PC-9 (cell line): ENCODE measurements at regions not wholly inside any gene's neighbourhood (a gene's known extent, or its start where the extent isn't known, plus 50 kb on each side); places are given as distances from the start of the nearest gene placed in this dataset.

ENCODE experiments used
- BruUV-seq: library from RNA; stranded (reverse); fragments of 400-500 nt; replicated peaks from 2 replicates; lab custom pipeline; 2021; lab: Mats Ljungman, UMichigan
- CTCF ChIA-PET: fragments of 300-600 bp; sonication (Branson Sonifier 250); formaldehyde crosslinking; loops from one replicate; lab custom pipeline; 2022; ENCODE audit warnings: antibody characterized with exemption; lab: Charles Lee
- POLR2A ChIA-PET: fragments of 300-600 bp; sonication (Branson Sonifier 250); formaldehyde crosslinking; loops from one replicate; lab custom pipeline; 2022; ENCODE audit warnings: antibody characterized with exemption; ENCODE audit not compliant: unreplicated experiment; lab: Charles Lee
- DNase-seq, 2 experiments: peaks; one replicate each; pipeline versions ENCODE4 v3.0.0 to v3.0.0-alpha.2; 2015 to 2022; ENCODE audit warnings: mixed read lengths in 1 of 2
- H2AFZ ChIP-seq: fragments of 200-600 bp; sonication (generic); 2 replicates; pipeline ENCODE4 v1.8.1; 2017; ENCODE audit warnings: antibody characterized with exemption
- H3F3A ChIP-seq: fragments of 200-600 bp; sonication (generic); 2 replicates; pipeline ENCODE4 v1.8.1; 2017; ENCODE audit warnings: antibody characterized with exemption, mild to moderate bottlenecking, low read depth; ENCODE audit not compliant: insufficient read depth
- H3K27ac ChIP-seq: fragments of 200-600 bp; sonication (generic); 2 replicates; pipeline ENCODE4 v1.6.1; 2016; ENCODE audit warnings: mixed run types
- H3K27me3 ChIP-seq: fragments of 200-600 bp; sonication (generic); 2 replicates; pipeline ENCODE4 v1.6.1; 2016; ENCODE audit warnings: low read depth, mixed run types; ENCODE audit not compliant: insufficient read depth
- H3K36me3 ChIP-seq: fragments of 200-600 bp; sonication (generic); 2 replicates; pipeline ENCODE4 v1.6.1; 2016; ENCODE audit warnings: low read depth, mixed run types
- H3K4me1 ChIP-seq: fragments of 200-600 bp; sonication (generic); replicated peaks from 2 replicates; pipeline ENCODE4 v1.6.1; 2016; ENCODE audit warnings: mixed run types; ENCODE audit not compliant: insufficient read depth
- H3K4me2 ChIP-seq: fragments of 200-600 bp; sonication (generic); 2 replicates; pipeline ENCODE4 v1.6.1; 2017; ENCODE audit warnings: mixed run types
- H3K4me3 ChIP-seq: fragments of 200-600 bp; sonication (generic); 2 replicates; pipeline ENCODE4 v1.6.1; 2016; ENCODE audit warnings: mixed run types
- H3K79me2 ChIP-seq: fragments of 200-600 bp; sonication (generic); 2 replicates; pipeline ENCODE4 v1.6.1; 2017; ENCODE audit warnings: low read depth, mixed run types
- H3K9me2 ChIP-seq: fragments of 200-600 bp; sonication (generic); 2 replicates; pipeline ENCODE4 v1.8.1; 2017; ENCODE audit warnings: mild to moderate bottlenecking; ENCODE audit not compliant: insufficient read depth
- H3K9me3 ChIP-seq: fragments of 200-600 bp; sonication (generic); 2 replicates; pipeline ENCODE4 v1.8.1; 2016; ENCODE audit warnings: low read depth; ENCODE audit not compliant: insufficient read depth
- H4K20me1 ChIP-seq: fragments of 200-600 bp; sonication (generic); 2 replicates; pipeline ENCODE4 v1.8.1; 2017; ENCODE audit not compliant: insufficient read depth
- EZH2 ChIP-seq: fragments of 200-600 bp; sonication (generic); IDR thresholded peaks from 2 replicates; pipeline ENCODE4 v1.8.0; 2017; ENCODE audit warnings: antibody characterized with exemption, low read depth
- intact Hi-C: fragments of 100-400 bp; cut with micrococcal nuclease; formaldehyde crosslinking; loops from one replicate; pipeline ENCODE4 v1.10.0; 2022; ENCODE audit not compliant: unreplicated experiment
- TF ChIP-seq, protein P1 (sequence below): fragments of 200-600 bp; sonication (generic); conservative IDR thresholded peaks from 2 replicates; pipeline ENCODE4 v1.6.1; 2017; ENCODE audit warnings: mixed run types, antibody characterized with exemption, mild to moderate bottlenecking, moderate library complexity

GRCh38 chr4:10298681-10299080 is 158.5 kb downstream of the ZNF518B start:
- Histone ChIP-seq H3K79me2 (no peaks in the 10 kb centered on the region), H3K9me2 (no peaks in the 10 kb centered on the region), H3K4me3 (no peak overlapping the region), H3K27ac (no peak overlapping the region), H3K9me3 (no peaks in the 10 kb centered on the region), H3K27me3 (no peaks in the 10 kb centered on the region), H3K36me3 (no peaks in the 10 kb centered on the region), H2AFZ (no peak overlapping the region), H3F3A (no peaks in the 10 kb centered on the region), H4K20me1 (no peaks in the 10 kb centered on the region), H3K4me1 (no peaks in the 10 kb centered on the region), H3K4me2 (no peak overlapping the region)
- ChIA-PET CTCF (no interaction called here), POLR2A (no interaction called here)
- no TSS peak for BruUV-seq
- no peak for TF ChIP-seq EZH2
- TF ChIP-seq, protein P1, sequence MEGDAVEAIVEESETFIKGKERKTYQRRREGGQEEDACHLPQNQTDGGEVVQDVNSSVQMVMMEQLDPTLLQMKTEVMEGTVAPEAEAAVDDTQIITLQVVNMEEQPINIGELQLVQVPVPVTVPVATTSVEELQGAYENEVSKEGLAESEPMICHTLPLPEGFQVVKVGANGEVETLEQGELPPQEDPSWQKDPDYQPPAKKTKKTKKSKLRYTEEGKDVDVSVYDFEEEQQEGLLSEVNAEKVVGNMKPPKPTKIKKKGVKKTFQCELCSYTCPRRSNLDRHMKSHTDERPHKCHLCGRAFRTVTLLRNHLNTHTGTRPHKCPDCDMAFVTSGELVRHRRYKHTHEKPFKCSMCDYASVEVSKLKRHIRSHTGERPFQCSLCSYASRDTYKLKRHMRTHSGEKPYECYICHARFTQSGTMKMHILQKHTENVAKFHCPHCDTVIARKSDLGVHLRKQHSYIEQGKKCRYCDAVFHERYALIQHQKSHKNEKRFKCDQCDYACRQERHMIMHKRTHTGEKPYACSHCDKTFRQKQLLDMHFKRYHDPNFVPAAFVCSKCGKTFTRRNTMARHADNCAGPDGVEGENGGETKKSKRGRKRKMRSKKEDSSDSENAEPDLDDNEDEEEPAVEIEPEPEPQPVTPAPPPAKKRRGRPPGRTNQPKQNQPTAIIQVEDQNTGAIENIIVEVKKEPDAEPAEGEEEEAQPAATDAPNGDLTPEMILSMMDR, result no peak
- DNase-seq, result no peak
- intact Hi-C loops, result no loop called here

- intact Hi-C loops, result no loop called here
- H3K4me3 ChIP-seq, result no peak overlapping the region
- no peaks in the 10 kb centered on the region for H3K27me3 ChIP-seq
- H3K9me2 ChIP-seq, result no peaks in the 10 kb centered on the region
- ChIA-PET POLR2A (no interaction called here), CTCF (no interaction called here)
- H3K9me3 ChIP-seq, result no peaks in the 10 kb centered on the region
- H3K27ac ChIP-seq, result no peak overlapping the region
- no peaks in the 10 kb centered on the region for H3K79me2 ChIP-seq
- DNase-seq, result no peak
- no peak overlapping the region for H2AFZ ChIP-seq
- no peaks in the 10 kb centered on the region for H3K36me3 ChIP-seq
- no peaks in the 10 kb centered on the region for H3K4me1 ChIP-seq
- H4K20me1 ChIP-seq, result no peaks in the 10 kb centered on the region
- no TSS peak for BruUV-seq
- H3K4me2 ChIP-seq, result no peak overlapping the region
- TF ChIP-seq, protein P1, result no peak
- TF ChIP-seq EZH2, result no peak
- H3F3A ChIP-seq, result no peaks in the 10 kb centered on the region
Observed at GRCh38 chr4:10296730-10297129, 160.5 kb downstream of the ZNF518B start.

- CTCF ChIA-PET, result no interaction called here
- Histone ChIP-seq H4K20me1 (no peaks in the 10 kb centered on the region), H3K79me2 (no peaks in the 10 kb centered on the region), H3K9me3 (no peaks in the 10 kb centered on the region), H3K27ac (no peak overlapping the region), H3K4me2 (no peak overlapping the region), H3K9me2 (no peaks in the 10 kb centered on the region), H3K4me3 (no peak overlapping the region), H2AFZ (no peak overlapping the region), H3K27me3 (no peaks in the 10 kb centered on the region), H3K36me3 (no peaks in the 10 kb centered on the region), H3K4me1 (no peaks in the 10 kb centered on the region), H3F3A (no peaks in the 10 kb centered on the region)
- no TSS peak for BruUV-seq
- intact Hi-C loops, result no loop called here
- TF ChIP-seq, protein P1, result no peak
- no peak for TF ChIP-seq EZH2
- POLR2A ChIA-PET, result interaction anchor here (0.6 kb wide), 1 partner anchor 178 kb away, joined by 3 read pairs; the partner anchor contains the start of gene WDR1
- DNase-seq, result no peak
Observed at GRCh38 chr4:10295301-10295700, 161.9 kb downstream of the ZNF518B start.
